Epithelial cell of esophagus (primary cell): ENCODE measurements at regions not wholly inside any gene's neighbourhood (a gene's known extent, or its start where the extent isn't known, plus 50 kb on each side); places are given as distances from the start of the nearest gene placed in this dataset.

ENCODE experiments used
- DNase-seq: peaks from one replicate; pipeline ENCODE4 v3.0.0; 2010; ENCODE audit warnings: low read depth
- H3K4me3 ChIP-seq: 2 replicates; pipeline ENCODE4 v1.5.1; 2011; ENCODE audit warnings: mild to moderate bottlenecking, low read length, control low read depth
- TF ChIP-seq, protein P1 (sequence below): IDR thresholded peaks from 2 replicates; pipeline ENCODE4 v1.5.1; 2011; ENCODE audit warnings: low read depth, mild to moderate bottlenecking, low read length, control low read depth, inconsistent platforms; ENCODE audit not compliant: insufficient read depth; ENCODE audit errors: missing control alignments

DNA sequence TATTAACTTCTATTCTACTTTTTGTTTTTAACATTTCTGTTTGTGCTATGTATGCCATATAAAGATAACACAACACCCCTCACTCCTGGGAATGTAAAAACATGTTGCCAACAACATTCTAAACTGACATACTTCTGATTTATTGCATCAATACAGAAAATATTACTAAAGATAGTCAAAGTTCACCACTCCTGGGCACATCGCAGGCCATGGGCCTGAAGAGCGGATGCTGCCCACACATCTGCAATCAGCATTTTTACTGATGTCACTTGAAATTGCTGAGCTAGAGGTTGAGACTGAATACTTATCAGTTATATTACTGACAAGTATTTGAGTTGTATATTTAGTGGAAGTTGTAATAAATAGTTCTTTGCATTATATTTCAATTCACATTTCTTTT, 711.9 kb upstream of the EPHA7 start:
- no peak for DNase-seq
- H3K4me3 ChIP-seq: no peak overlapping the region
- TF ChIP-seq, protein P1, sequence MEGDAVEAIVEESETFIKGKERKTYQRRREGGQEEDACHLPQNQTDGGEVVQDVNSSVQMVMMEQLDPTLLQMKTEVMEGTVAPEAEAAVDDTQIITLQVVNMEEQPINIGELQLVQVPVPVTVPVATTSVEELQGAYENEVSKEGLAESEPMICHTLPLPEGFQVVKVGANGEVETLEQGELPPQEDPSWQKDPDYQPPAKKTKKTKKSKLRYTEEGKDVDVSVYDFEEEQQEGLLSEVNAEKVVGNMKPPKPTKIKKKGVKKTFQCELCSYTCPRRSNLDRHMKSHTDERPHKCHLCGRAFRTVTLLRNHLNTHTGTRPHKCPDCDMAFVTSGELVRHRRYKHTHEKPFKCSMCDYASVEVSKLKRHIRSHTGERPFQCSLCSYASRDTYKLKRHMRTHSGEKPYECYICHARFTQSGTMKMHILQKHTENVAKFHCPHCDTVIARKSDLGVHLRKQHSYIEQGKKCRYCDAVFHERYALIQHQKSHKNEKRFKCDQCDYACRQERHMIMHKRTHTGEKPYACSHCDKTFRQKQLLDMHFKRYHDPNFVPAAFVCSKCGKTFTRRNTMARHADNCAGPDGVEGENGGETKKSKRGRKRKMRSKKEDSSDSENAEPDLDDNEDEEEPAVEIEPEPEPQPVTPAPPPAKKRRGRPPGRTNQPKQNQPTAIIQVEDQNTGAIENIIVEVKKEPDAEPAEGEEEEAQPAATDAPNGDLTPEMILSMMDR: no peak

DNA sequence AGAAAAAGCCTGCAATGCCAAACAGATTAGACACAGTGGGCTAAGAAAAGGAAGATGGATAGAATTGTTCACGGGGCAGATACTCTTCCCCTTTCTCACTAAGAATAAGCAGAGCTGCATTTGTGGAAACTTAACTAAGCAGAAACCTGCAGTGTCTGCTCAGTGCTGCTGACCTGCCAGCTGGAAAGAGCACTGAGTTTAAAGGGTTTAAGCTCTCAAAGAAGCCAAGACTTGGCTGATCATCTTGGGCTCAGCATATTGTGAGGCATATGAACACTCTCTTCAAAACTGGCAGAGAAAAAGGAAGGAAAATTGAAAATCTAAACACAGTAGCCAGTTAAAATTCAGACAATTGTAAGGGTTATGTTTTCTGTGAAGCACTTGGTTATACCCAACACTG, 711.1 kb upstream of the EPHA7 start:
- TF ChIP-seq, protein P1: no peak
- H3K4me3 ChIP-seq: no peak overlapping the region
- no peak for DNase-seq

DNA sequence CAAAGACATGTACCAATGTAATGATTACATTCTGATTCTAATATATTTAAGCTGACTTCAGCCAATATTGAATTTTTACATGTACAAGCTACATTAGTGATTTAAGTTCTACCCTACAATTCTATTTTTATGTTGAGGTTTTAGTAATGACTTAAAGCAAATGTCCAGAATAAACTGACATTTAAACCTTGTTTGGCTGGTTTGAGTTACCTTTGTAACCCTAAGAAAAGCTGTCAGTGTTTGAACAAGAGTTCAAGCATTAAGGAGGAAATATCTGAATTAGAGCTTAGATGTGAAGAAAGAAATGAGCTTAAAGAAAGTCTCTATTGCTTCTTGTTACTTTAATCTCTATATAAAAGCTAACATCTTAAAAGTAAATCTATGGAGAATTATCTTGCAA, 710.6 kb upstream of the EPHA7 start:
- no peak for DNase-seq
- TF ChIP-seq, protein P1: no peak
- H3K4me3 ChIP-seq: no peak overlapping the region

DNA sequence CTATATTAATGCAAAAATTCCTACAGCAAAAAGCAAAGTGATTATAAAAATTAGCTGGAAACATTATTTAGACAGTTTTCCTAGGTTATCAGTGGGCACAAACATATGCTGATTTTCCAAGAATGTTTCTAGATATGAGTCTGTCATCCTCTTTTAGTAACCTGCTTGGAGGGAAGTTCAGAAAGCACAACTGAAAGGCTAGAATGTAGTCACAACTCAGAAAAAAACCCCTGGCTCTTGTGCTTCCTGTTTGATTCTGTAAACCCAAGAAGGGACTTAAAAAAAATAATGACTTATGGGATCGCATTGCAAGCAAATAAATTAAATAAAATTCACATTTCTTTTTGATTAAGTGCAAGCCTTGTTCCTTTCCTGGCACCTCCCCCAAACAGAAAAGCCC, 708.4 kb upstream of the EPHA7 start:
- TF ChIP-seq, protein P1: no peak
- no peak overlapping the region for H3K4me3 ChIP-seq
- DNase-seq: no peak

DNA sequence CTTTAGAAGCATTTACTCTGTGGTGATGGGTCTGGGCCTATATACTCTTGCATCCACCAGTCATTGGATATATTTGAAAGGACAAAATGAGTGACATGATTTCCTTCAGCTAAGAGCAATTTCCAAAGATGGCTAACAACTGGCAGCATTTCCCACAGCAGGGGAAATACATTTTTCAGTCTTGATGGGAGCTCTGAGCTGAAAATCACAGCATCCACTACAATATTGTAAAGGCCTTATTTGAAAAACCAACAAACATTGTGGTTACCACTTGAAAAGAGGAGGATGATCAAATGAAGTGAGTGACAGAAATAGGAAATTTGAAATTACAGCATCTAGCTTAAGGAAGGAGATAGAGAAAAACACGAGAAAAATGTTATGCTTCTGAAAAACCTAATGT, 705.0 kb upstream of the EPHA7 start:
- H3K4me3 ChIP-seq: no peak overlapping the region
- TF ChIP-seq, protein P1: no peak
- no peak for DNase-seq

DNA sequence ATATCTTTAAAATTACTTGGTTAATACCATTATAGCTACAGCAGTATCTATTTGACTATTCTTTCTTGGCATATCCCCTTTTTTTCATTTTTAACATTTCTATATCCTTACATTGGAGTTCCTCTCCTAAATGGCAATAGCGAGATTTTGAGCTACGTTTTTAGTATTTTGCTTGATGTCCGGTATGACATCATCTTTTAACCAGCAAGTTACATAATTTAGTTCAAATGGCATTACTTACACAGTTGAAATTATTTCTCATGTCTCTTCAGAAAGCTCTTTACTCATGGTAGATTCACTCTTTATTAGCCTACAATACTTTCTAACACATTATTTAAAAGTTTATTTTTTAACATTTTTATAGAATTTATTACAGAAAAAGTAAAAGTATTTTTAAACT, 701.7 kb upstream of the EPHA7 start:
- H3K4me3 ChIP-seq: no peak overlapping the region
- no peak for DNase-seq
- TF ChIP-seq, protein P1: no peak

DNA sequence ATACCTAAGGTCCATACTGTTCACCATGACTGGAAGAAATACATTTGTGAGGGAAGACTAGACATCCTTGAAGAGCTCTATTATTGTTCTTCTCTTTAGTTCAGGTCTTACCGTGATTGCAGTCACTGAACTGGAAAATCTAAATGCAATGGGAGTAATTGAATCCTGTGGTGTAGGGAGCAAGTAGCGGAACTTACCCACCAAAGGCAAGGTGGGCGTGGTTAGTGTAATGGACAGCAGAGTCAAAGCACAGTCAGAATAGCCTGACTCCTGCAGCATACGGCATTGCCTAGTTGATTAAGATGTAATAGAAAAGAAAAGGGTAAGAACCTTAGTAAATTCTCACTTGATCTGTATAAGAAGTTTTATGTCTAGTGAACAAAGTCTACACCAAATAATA, 679.7 kb upstream of the EPHA7 start:
- TF ChIP-seq, protein P1: no peak
- no peak for DNase-seq

More for the DNA sequence above, 679.7 kb upstream of the EPHA7 start:
- no peak overlapping the region for H3K4me3 ChIP-seq
